GM12878 (cell line): ENCODE measurements at regions not wholly inside any gene's neighbourhood (a gene's known extent, or its start where the extent isn't known, plus 50 kb on each side); places are given as distances from the start of the nearest gene placed in this dataset.

ENCODE experiments used
- ATAC-seq: fragments of 200-7000 bp; cut with Tn5 transposase; 3 replicates; pipeline ENCODE4 v1.9.1; 2020; ENCODE audit warnings: mild to moderate bottlenecking, moderate library complexity
- BruUV-seq: library from RNA; stranded (reverse); fragments of 400-500 nt; replicated peaks from 2 replicates; lab custom pipeline; 2021; lab: Mats Ljungman, UMichigan
- CTCF ChIA-PET: fragments of 300-600 bp; sonication (Branson Sonifier 250); formaldehyde crosslinking; extraction: SDS; loops from one replicate; lab custom pipeline; 2021; ENCODE audit warnings: inconsistent platforms; lab: Yijun Ruan, JAX
- POLR2A ChIA-PET: fragments of 350-600 bp; formaldehyde crosslinking; extraction: SDS; loops from one replicate; lab custom pipeline; 2021; ENCODE audit warnings: inconsistent platforms; lab: Charles Lee
- RAD21 ChIA-PET: fragments of 300-600 bp; sonication (Branson Sonifier 250); formaldehyde crosslinking; loops from one replicate; lab custom pipeline; 2023; ENCODE audit warnings: antibody characterized with exemption; ENCODE audit not compliant: unreplicated experiment; lab: Charles Lee
- SMC1A ChIA-PET: fragments of 300-600 bp; sonication (Branson Sonifier 250); formaldehyde crosslinking; loops from one replicate; lab custom pipeline; 2023; ENCODE audit not compliant: unreplicated experiment, uncharacterized antibody; lab: Charles Lee
- DNase-seq: peaks from one replicate; pipeline ENCODE4 v3.0.0-alpha.2; 2011; ENCODE audit warnings: low read depth, low spot score
- FAIRE-seq: peaks from 3 replicates; lab custom pipeline; 2011; peaks lifted over from hg19 to GRCh38; lab: Jason Lieb, UNC
- H2AFZ ChIP-seq: 2 replicates; pipeline ENCODE4 v1.6.0; 2011; ENCODE audit warnings: low read depth, low read length, control low read depth; ENCODE audit not compliant: control insufficient read depth
- H3K27ac ChIP-seq: 2 replicates; pipeline ENCODE4 v1.5.1; 2011; ENCODE audit warnings: control low read depth; ENCODE audit not compliant: control insufficient read depth, insufficient read depth
- H3K27me3 ChIP-seq, 2 experiments: replicated peaks in 1 of 2; 2 replicates each; pipeline versions ENCODE4 v1.6.0 to v1.6.1; 2011; ENCODE audit warnings: low read length in 1 of 2; ENCODE audit not compliant: control insufficient read depth in 2 of 2, insufficient read depth in 2 of 2
- H3K36me3 ChIP-seq, 2 experiments: 2 replicates each; pipeline ENCODE4 v1.5.1; 2011; ENCODE audit warnings: low read length in 1 of 2; ENCODE audit not compliant: control insufficient read depth in 2 of 2, insufficient read depth in 2 of 2
- H3K4me1 ChIP-seq: 2 replicates; pipeline ENCODE4 v1.6.1; 2011; ENCODE audit warnings: mild to moderate bottlenecking, low read length, moderate library complexity, mixed read lengths; ENCODE audit not compliant: control insufficient read depth, insufficient read depth
- H3K4me2 ChIP-seq: 2 replicates; pipeline ENCODE4 v1.6.0; 2011; ENCODE audit warnings: control low read depth; ENCODE audit not compliant: control insufficient read depth, insufficient read depth
- H3K4me3 ChIP-seq: fragments of 200-600 bp; sonication (generic); 2 replicates; pipeline ENCODE4 v1.5.1; 2016
- H3K79me2 ChIP-seq: 2 replicates; pipeline ENCODE4 v1.6.0; 2011; ENCODE audit warnings: low read length; ENCODE audit not compliant: control insufficient read depth, insufficient read depth
- H3K9ac ChIP-seq: 2 replicates; pipeline ENCODE4 v1.8.0; 2011; ENCODE audit warnings: low read length, control low read depth, mixed read lengths; ENCODE audit not compliant: control insufficient read depth, insufficient read depth
- H3K9me3 ChIP-seq: replicated peaks from 3 replicates; pipeline ENCODE4 v1.5.1; 2011; ENCODE audit warnings: mild to moderate bottlenecking, low read length; ENCODE audit not compliant: control insufficient read depth, insufficient read depth
- H4K20me1 ChIP-seq: 2 replicates; pipeline ENCODE4 v1.6.0; 2011; ENCODE audit not compliant: control insufficient read depth, insufficient read depth
- CHD1 ChIP-seq: IDR thresholded peaks from 2 replicates; pipeline ENCODE4 v1.6.1; 2012; ENCODE audit warnings: low read depth, low read length, improper control_type of control experiment
- MAX ChIP-seq: IDR thresholded peaks from 2 replicates; pipeline ENCODE4 v1.6.1; 2012; ENCODE audit warnings: low read depth, low read length, improper control_type of control experiment
- NFXL1 ChIP-seq: fragments of 450-650 bp; IDR thresholded peaks from 2 replicates; pipeline ENCODE4 v1.6.1; 2017; ENCODE audit warnings: antibody characterized with exemption, mild to moderate bottlenecking, borderline replicate concordance
- REST ChIP-seq: IDR thresholded peaks from 2 replicates; pipeline ENCODE4 v1.6.1; 2012; ENCODE audit warnings: mild to moderate bottlenecking, low read depth, low read length
- WGBS: methylation state at CpG from one replicate; pipeline ENCODE4 v1.1.6; 2016; ENCODE audit warnings: low lambda C conversion rate; ENCODE audit not compliant: insufficient replicate concordance, insufficient coverage; ENCODE audit errors: missing lambda C conversion rate; 5-methylcytosine and 5-hydroxymethylcytosine counted together
- in situ Hi-C: fragments of 300-500 bp; cut with MboI; formaldehyde crosslinking; loops from 9 replicates; pipeline ENCODE4 v1.14.3; 2018; ENCODE audit warnings: mixed read lengths
- intact Hi-C: fragments of 100-400 bp; cut with micrococcal nuclease; formaldehyde crosslinking; loops from one replicate; pipeline ENCODE4 v1.14.2; 2022; ENCODE audit not compliant: unreplicated experiment

- intact Hi-C loops, result no loop called here
- DNase-seq, result no peak
- no peak for ATAC-seq
- Histone ChIP-seq H3K27me3 (peaks cover 0 to 3% of the 10 kb centered on the region in 2 experiments; a peak in 2 of 4 replicates), H3K27ac (no peak overlapping the region), H4K20me1 (no peaks in the 10 kb centered on the region), H3K4me1 (no peaks in the 10 kb centered on the region), H3K36me3 (no peaks in the 10 kb centered on the region), H3K9ac (no peak overlapping the region), H3K4me3 (no peak overlapping the region), H3K79me2 (no peaks in the 10 kb centered on the region), H2AFZ (no peak overlapping the region), H3K9me3 (no peaks in the 10 kb centered on the region), H3K4me2 (no peak overlapping the region)
- no TSS peak for BruUV-seq
- ChIA-PET POLR2A (no interaction called here), CTCF (no interaction called here), SMC1A (no interaction called here), RAD21 (no interaction called here)
- no peak for TF ChIP-seq NFXL1
- TF ChIP-seq CHD1, result no peak
- TF ChIP-seq REST, result no peak
- no peak for TF ChIP-seq MAX
- in situ Hi-C loops, result no loop called here
- FAIRE-seq, result no peak
- 16% methylated on average over 8 of the region's 8 CpGs for WGBS
Measured at GRCh38 chr2:173647681-173648311, 293.1 kb downstream of the CDCA7 start.
